Fibroblast of peridontal ligament (primary cell): ENCODE measurements at regions not wholly inside any gene's neighbourhood (a gene's known extent, or its start where the extent isn't known, plus 50 kb on each side); places are given as distances from the start of the nearest gene placed in this dataset.

Experiments
- DNase-seq: peaks from one replicate; pipeline ENCODE4 v3.0.0-alpha.2; 2010; ENCODE audit errors: extremely low read depth

- DNase-seq: no peak
Measured at GRCh38 chr18:1930291-1931270, 640.7 kb downstream of the METTL4 start.

GRCh38 chr18:1952486-1952885, 618.8 kb downstream of the METTL4 start:
- no peak for DNase-seq

- DNase-seq: no peak
Measured at GRCh38 chr18:1954583-1955312, 616.6 kb downstream of the METTL4 start.

GRCh38 chr18:1958798-1959197, 612.5 kb downstream of the METTL4 start:
- DNase-seq: no peak

- DNase-seq: no peak
Measured at GRCh38 chr18:1965016-1965415, 606.3 kb downstream of the METTL4 start.

- DNase-seq: no peak
Measured at GRCh38 chr18:1965541-1965940, 605.8 kb downstream of the METTL4 start.

- no peak for DNase-seq
Measured at GRCh38 chr18:1968801-1969498, 602.4 kb downstream of the METTL4 start.

- DNase-seq: no peak
Measured at GRCh38 chr18:1976484-1976883, 594.8 kb downstream of the METTL4 start.

GRCh38 chr18:1982056-1982455, 589.2 kb downstream of the METTL4 start:
- no peak for DNase-seq

- no peak for DNase-seq
Measured at GRCh38 chr18:1983746-1984515, 587.4 kb downstream of the METTL4 start.

- no peak for DNase-seq
Measured at GRCh38 chr18:1993866-1994265, 577.4 kb downstream of the METTL4 start.

- no peak for DNase-seq
Measured at GRCh38 chr18:1994471-1994870, 576.8 kb downstream of the METTL4 start.

GRCh38 chr18:1995041-1995612, 576.2 kb downstream of the METTL4 start:
- DNase-seq: no peak

GRCh38 chr18:1998121-1998520, 573.2 kb downstream of the METTL4 start:
- DNase-seq: no peak

GRCh38 chr18:1999387-1999786, 571.9 kb downstream of the METTL4 start:
- DNase-seq: no peak

- DNase-seq: peak; percentile 0
Measured at GRCh38 chr18:2002151-2002550, 569.2 kb downstream of the METTL4 start.

- DNase-seq: no peak
Measured at GRCh38 chr18:2002604-2003003, 568.7 kb downstream of the METTL4 start.

- DNase-seq: no peak
Measured at GRCh38 chr18:2009942-2010697, 561.2 kb downstream of the METTL4 start.

- peak; percentile 6 for DNase-seq
Measured at GRCh38 chr18:2027016-2027415, 544.3 kb downstream of the METTL4 start.

GRCh38 chr18:2027756-2028155, 543.5 kb downstream of the METTL4 start:
- no peak for DNase-seq
